GM19463 (cell line): ENCODE measurements at regions not wholly inside any gene's neighbourhood (a gene's known extent, or its start where the extent isn't known, plus 50 kb on each side); places are given as distances from the start of the nearest gene placed in this dataset.

Experiments
- ATAC-seq: cut with Tn5 transposase; IDR thresholded peaks from one replicate; pipeline ENCODE4 v1.9.1; 2021; ENCODE audit warnings: mild to moderate bottlenecking, moderate library complexity; ENCODE audit not compliant: unreplicated experiment

DNA sequence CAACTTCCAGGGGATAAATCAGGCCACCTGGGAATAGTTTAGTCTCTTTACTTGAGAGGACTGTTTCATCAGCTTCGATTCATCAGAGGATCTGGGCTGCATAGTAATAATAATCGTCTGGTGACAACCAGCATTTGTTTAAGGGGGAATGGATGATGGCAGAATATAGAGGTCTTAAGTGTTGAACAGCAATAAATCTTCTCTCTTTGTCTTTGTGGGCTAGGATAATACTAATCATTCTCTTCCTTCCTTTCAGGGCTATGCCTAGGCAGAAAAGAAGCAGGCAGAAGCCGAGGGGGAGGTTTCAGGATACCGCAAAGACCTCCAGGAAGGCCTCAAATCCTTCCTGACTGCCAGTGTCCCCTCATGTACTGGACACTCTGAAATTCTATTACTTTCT lies 150.4 kb upstream of the GAREM1 start:
- no peak for ATAC-seq

DNA sequence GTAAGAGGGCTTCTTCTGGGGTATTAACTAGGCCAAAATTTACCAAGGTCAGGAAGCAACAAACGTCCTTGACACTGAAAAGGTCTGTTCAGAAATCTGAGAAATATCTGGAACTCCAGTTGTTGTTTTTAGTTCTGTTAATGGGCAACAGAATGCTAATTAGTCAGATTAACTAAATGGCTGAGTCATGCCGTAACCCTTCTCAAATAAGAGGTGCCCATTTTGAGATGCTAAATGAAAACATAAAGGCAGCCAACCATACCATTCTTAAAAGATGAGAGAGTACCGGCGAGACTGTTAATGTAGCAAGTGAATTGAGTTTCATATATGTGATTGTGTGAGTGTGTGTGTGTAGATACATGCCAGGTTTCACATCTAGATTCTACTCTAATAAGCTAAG lies 147.9 kb upstream of the GAREM1 start:
- ATAC-seq: no peak

- no peak for ATAC-seq
Measured at GRCh38 chr18:32613821-32614220, 143.1 kb upstream of the GAREM1 start.

GRCh38 chr18:32612651-32613050 lies 142.0 kb upstream of the GAREM1 start:
- ATAC-seq: no peak

DNA sequence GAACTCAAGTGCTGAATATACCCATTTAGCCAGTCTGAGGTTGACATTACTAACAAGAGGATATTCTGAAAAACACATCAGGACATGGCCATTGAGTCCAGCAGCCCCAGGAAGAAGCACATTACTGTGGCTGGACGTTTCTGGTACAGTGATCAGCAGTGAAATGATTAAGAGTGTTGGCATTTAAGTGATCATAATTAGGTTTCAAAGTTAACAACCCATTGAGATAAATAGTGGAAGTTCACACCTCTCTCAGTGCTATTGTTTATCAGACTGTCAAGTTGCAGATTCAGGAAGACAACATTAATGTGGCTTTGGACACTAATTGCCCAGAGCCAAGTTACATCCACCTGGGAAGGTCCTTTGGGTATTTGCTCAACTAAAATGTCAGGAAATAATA lies 139.5 kb upstream of the GAREM1 start:
- ATAC-seq: no peak

DNA sequence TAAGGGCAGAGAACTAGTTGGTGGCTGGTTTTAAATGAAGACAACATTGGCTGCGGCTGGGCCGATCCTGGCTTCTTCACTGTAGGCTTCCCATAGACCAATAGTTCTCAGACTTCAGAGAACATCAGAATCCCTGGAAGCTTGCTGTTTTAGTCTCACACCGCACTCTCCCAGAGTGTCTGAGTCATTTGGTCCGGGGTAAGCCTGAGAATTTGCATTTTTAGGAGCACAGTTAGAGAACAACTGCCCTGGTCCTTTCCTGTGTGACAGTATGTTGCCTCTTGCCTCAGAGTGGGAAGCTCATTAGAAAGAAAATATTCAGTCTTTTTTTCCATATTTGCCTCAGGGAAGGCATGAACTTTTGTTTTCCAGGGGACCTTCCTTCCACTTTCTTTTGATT lies 137.1 kb upstream of the GAREM1 start:
- ATAC-seq: no peak

GRCh38 chr18:32598144-32598543 lies 127.5 kb upstream of the GAREM1 start:
- peak; percentile 44 for ATAC-seq

DNA sequence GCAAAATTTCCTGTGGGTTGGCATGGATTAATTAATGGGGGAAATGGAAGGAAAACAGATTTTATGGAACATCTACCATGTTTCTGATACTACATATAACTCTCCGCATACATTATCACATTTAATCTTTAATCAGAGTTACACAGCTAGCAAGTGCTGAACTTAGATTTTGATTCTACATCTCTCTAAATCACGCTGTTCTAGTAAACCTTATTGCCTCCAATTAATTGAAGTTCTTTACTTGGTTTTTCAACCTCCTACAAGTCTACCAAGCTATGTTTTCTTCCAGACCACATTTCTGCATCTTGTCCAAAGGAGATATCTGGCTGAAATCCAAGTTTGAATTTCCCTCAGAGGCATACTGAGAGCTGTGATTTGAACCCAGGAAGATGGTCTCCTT lies 125.8 kb upstream of the GAREM1 start:
- ATAC-seq: no peak

DNA sequence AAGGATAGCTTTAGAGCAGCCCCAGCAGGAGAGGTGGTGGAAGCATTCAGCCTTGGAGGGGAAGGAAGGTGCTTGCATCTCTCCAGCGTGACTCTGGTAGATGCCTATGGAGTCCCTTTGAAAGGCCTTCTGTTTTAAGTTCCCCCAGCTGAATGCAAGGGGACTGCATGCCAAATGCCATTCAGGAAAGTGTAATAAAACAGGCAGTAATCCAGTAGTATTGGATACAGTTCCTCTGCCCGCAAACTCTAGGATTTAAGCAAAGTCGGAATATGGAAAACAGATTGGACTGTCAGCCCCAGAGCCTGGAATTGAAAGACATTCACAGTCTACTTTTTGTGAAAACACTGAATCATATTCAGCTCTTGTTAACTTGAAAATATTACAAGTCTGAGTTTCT lies 125.2 kb upstream of the GAREM1 start:
- no peak for ATAC-seq

DNA sequence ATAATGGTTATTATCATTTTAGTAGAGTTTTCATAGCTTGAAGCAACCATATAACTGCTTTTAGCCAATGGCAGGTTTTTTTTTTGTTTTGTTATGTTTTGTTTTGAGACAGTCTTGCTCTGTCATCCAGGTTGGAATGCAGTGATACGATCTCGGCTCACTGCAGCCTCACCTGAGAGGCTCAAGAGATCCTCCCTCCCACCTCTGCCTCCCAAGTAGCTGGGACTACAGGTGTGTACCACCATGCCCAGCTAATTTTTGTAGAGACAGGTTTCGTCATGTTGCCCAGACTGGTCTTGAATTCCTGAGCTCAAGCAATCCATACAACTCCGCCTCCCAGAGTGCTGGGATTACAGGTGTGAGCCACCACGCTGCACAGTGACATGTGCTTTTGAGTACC lies 117.5 kb upstream of the GAREM1 start:
- no peak for ATAC-seq

- no peak for ATAC-seq
Measured at GRCh38 chr18:32583431-32583830, 112.7 kb upstream of the GAREM1 start.

DNA sequence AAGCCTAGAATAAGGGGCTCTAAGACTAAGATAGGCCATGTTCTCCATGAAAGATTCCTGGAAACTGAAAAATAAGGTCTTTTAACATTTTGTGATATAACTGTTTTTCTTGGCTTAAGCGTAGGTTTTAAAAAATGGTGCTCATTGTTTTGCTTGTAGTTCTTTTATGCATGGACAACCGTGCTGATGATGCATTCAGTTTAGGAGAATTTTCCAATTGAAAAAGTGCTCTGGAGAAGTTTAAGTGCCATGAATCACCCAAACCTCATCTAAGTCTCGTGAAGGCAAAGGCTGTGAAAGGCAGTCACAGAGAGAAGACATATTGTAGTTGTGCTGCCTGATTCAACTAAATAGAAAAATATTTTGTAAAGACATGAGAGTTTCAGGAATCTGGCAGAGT lies 111.8 kb upstream of the GAREM1 start:
- ATAC-seq: no peak

- no peak for ATAC-seq
Measured at GRCh38 chr18:32577561-32577960, 106.9 kb upstream of the GAREM1 start.

DNA sequence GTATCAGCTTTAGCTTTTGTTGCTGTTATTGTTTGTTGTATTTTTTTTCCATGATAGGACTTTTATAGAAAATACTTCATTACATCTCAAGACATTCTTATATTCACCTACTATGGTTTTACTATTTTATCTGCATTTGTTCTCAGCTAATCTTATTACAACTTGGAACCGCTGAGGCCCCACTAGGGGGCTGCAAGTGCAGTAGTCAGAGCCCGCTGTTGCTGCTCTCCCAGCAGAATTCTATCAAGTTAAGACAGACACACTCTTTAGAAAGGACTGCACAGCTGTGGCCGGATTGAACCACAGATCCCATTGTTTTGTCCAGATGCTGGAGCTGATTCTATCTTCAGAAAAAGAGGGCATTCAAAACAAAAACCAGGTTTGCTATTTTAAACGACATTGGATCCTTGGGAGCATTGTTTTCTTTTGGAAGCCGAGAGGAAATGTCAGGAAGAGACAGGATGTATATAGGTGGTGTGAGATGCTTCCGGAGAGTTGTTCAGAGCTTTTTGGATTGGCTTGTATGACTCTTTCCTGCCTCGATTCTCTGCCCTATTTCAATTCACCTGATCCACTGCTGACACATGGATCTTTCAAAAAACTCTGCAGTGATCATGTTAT lies 105.7 kb upstream of the GAREM1 start:
- no peak for ATAC-seq

GRCh38 chr18:32566960-32567359 lies 96.3 kb upstream of the GAREM1 start:
- no peak for ATAC-seq

GRCh38 chr18:32553640-32554365 lies 83.1 kb upstream of the GAREM1 start:
- ATAC-seq: no peak

- no peak for ATAC-seq
Measured at GRCh38 chr18:32553174-32553573, 82.5 kb upstream of the GAREM1 start.

DNA sequence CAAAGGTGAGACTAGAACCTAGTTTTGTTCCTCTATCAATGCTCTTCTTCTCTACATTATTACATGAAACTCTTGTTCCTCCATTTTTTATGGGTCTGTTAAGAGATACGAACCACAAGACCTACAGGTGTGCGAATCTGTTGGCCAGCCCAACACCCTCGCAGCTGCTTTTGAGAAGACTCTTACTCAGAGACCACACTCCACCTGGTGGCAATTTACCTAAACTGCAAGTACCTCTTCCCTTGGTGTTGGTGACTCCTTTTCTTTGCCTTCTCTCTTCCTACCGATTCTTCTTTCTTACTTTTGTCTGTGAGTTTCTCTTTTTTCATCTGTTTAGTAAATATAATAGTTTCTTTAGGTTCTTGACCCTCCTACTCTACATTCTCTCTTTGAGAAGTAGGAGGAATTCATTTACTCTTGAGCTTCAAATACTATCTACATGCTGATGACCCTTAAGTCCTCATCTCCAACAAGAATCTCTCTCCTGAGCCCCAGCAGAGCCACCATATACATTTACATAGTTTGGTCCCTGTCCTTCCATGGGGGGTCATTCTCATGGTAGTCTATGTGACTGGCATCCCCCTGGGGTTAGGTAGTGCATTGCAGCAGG lies 81.8 kb upstream of the GAREM1 start:
- peak; percentile 83 for ATAC-seq

- no peak for ATAC-seq
Measured at GRCh38 chr18:32550963-32551362, 80.3 kb upstream of the GAREM1 start.

DNA sequence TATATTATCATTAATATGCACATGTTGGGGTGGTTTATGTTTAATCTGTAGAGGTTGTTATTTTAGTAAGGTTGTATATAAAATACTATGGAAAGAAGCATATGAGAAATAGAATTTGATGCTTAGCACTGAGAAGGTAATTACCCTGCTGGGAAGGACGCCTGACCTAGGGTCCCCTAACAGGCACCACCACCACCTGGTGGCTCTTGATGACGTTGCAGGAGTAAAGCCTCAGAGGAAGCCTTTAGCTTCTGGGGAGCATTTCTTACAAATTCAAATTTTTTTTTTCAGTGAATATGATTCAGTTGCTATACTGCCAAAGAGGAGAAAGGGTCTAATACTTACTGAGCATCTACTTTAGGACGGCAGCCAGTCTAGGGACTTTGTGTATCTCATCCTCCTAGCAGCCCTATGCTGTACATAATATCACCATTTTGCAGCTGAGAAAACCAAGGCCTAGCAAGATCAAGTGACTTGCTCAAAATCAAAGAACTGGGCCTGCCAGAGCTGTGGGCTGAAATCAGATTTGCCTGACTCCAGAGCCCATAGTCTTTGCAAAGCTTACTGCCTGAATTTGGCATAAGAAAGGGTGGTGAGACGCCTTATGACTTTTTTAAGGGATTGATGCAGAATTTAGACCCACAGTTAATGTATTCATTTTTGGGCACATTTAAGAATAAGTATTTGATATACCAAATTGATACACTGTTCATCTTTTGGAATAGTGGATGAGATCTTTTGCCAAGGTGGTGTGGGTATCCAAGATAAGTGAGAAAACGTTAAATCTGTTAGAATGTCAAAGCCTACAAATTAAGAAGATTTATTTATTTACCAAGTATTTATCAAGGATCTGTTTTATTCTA lies 78.8 kb upstream of the GAREM1 start:
- peak; percentile 80 for ATAC-seq

DNA sequence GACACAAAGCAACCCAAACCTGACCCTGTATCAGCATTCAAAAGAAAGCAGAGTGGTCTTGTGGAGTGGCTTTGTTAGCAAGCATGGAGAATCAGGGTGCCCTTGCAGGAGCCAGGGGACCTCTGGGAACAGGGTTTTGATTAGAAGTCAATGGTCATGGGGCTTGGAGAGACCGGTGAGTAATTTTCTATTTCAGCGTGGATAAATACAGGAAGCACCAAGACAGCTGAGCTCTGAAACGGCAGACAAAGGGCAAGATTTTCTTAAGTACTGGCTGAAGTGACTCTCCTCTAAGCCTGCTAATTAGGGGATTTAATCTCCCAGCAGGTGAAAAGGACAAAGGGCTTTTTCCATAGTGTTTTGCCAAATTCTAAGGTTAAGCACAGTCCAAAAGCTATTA lies 78.0 kb upstream of the GAREM1 start:
- no peak for ATAC-seq

GRCh38 chr18:32545631-32546030 lies 74.9 kb upstream of the GAREM1 start:
- ATAC-seq: no peak
